HEK293 (cell line): ENCODE measurements at regions not wholly inside any gene's neighbourhood (a gene's known extent, or its start where the extent isn't known, plus 50 kb on each side); places are given as distances from the start of the nearest gene placed in this dataset.

ENCODE experiments used
- ATF2 ChIP-seq: fragments of 450-650 bp; formaldehyde crosslinking; IDR thresholded peaks from 2 replicates; pipeline ENCODE4 v1.5.1; 2016; ENCODE audit warnings: missing biosample characterization, missing genetic modification characterization, low read depth
- CTCF ChIP-seq: fragments of 450-650 bp; formaldehyde crosslinking; IDR thresholded peaks from 2 replicates; pipeline ENCODE4 v1.5.1; 2016; ENCODE audit warnings: missing biosample characterization, missing genetic modification characterization
- REPIN1 ChIP-seq: fragments of 450-650 bp; formaldehyde crosslinking; IDR thresholded peaks from 2 replicates; pipeline ENCODE4 v1.5.1; 2017; ENCODE audit warnings: missing biosample characterization, missing genetic modification characterization, low read depth
- REST ChIP-seq: fragments of 450-650 bp; formaldehyde crosslinking; IDR thresholded peaks from 2 replicates; pipeline ENCODE4 v1.5.1; 2016; ENCODE audit warnings: missing biosample characterization, missing genetic modification characterization
- YY1 ChIP-seq: fragments of 450-650 bp; formaldehyde crosslinking; IDR thresholded peaks from 2 replicates; pipeline ENCODE4 v1.5.1; 2018; ENCODE audit warnings: missing biosample characterization, missing genetic modification characterization
- ZFHX2 ChIP-seq: fragments of 450-650 bp; formaldehyde crosslinking; conservative IDR thresholded peaks from 2 replicates; pipeline ENCODE4 v1.5.1; 2016; ENCODE audit warnings: missing biosample characterization, missing genetic modification characterization
- ZFP3 ChIP-seq: fragments of 450-650 bp; formaldehyde crosslinking; IDR thresholded peaks from 2 replicates; pipeline ENCODE4 v1.5.1; 2016; ENCODE audit warnings: low read depth, missing biosample characterization, missing genetic modification characterization
- ZNF18 ChIP-seq: fragments of 450-650 bp; formaldehyde crosslinking; IDR thresholded peaks from 2 replicates; pipeline ENCODE4 v1.5.1; 2016; ENCODE audit warnings: missing biosample characterization, missing genetic modification characterization
- ZNF488 ChIP-seq: fragments of 450-650 bp; formaldehyde crosslinking; IDR thresholded peaks from 2 replicates; pipeline ENCODE4 v1.5.1; 2016; ENCODE audit warnings: missing biosample characterization, missing genetic modification characterization
- ZNF501 ChIP-seq: fragments of 450-650 bp; formaldehyde crosslinking; IDR thresholded peaks from 2 replicates; pipeline ENCODE4 v1.5.1; 2016; ENCODE audit warnings: missing biosample characterization, missing genetic modification characterization
- ZNF670 ChIP-seq: fragments of 450-650 bp; formaldehyde crosslinking; IDR thresholded peaks from 2 replicates; pipeline ENCODE4 v1.5.1; 2016; ENCODE audit warnings: missing biosample characterization, missing genetic modification characterization, low read depth
- ZNF76 ChIP-seq: fragments of 450-650 bp; formaldehyde crosslinking; IDR thresholded peaks from 2 replicates; pipeline ENCODE4; 2016; ENCODE audit warnings: low read depth, missing biosample characterization, missing genetic modification characterization, borderline replicate concordance
- ZSCAN18 ChIP-seq: fragments of 450-650 bp; formaldehyde crosslinking; IDR thresholded peaks from 2 replicates; pipeline ENCODE4 v1.5.1; 2016; ENCODE audit warnings: missing biosample characterization, missing genetic modification characterization
- ZSCAN30 ChIP-seq: fragments of 450-650 bp; IDR thresholded peaks from 2 replicates; pipeline ENCODE4 v1.5.1; 2018; ENCODE audit warnings: missing biosample characterization, mild to moderate bottlenecking, missing genetic modification characterization, moderate library complexity

- TF ChIP-seq ZFHX2 (tag by site-specific recombination) (no peak), CTCF (tag by site-specific recombination) (no peak), YY1 (no peak), ZNF76 (tag by site-specific recombination) (no peak), ZNF670 (tag by site-specific recombination) (no peak), REPIN1 (tag by site-specific recombination) (no peak), ZNF501 (no peak), ZNF18 (tag by site-specific recombination) (no peak), ATF2 (no peak), REST (no peak), ZNF488 (tag by site-specific recombination) (no peak), ZSCAN18 (tag by site-specific recombination) (no peak), ZFP3 (no peak), ZSCAN30 (tag by site-specific recombination) (no peak)
These were observed 72.6 kb upstream of the SEMA6D start for GRCh38 chr15:47644722-47645121.
